Panc1 (cell line): ENCODE measurements at regions not wholly inside any gene's neighbourhood (a gene's known extent, or its start where the extent isn't known, plus 50 kb on each side); places are given as distances from the start of the nearest gene placed in this dataset.

Experiments used
- POLR2AphosphoS5 ChIP-seq: IDR thresholded peaks from 2 replicates; pipeline ENCODE4 v1.6.1; 2012; ENCODE audit warnings: mild to moderate bottlenecking, low read depth, low read length, moderate library complexity
- TF ChIP-seq, protein P1 (sequence below): fragments of 450-650 bp; IDR thresholded peaks from 2 replicates; pipeline ENCODE4 v1.5.1; 2017; ENCODE audit warnings: mild to moderate bottlenecking

DNA sequence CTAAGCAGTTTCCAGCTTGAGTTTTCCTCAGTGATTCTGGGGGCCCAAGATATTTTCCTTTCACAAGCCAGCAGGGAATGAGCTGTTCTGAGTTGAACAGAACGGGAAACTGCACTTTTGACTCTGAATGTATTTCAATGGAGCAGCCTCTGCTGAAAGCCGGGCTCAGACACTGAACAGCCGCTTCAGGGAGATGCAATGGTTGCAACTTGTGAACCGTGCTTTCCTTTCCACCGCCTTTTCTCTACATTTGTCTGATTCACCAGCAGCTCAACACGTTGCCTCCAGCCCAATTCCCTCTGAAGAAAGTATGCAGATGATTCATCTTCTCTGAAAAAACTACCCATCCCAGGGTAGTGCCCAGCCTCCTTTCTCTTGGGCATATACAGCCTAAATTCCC is 119.3 kb upstream of the PKDCC start:
- TF ChIP-seq, protein P1, sequence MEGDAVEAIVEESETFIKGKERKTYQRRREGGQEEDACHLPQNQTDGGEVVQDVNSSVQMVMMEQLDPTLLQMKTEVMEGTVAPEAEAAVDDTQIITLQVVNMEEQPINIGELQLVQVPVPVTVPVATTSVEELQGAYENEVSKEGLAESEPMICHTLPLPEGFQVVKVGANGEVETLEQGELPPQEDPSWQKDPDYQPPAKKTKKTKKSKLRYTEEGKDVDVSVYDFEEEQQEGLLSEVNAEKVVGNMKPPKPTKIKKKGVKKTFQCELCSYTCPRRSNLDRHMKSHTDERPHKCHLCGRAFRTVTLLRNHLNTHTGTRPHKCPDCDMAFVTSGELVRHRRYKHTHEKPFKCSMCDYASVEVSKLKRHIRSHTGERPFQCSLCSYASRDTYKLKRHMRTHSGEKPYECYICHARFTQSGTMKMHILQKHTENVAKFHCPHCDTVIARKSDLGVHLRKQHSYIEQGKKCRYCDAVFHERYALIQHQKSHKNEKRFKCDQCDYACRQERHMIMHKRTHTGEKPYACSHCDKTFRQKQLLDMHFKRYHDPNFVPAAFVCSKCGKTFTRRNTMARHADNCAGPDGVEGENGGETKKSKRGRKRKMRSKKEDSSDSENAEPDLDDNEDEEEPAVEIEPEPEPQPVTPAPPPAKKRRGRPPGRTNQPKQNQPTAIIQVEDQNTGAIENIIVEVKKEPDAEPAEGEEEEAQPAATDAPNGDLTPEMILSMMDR: no peak
- no peak for TF ChIP-seq POLR2AphosphoS5
